ENCODE measurements at regions not wholly inside any gene's neighbourhood (a gene's known extent, or its start where the extent isn't known, plus 50 kb on each side); places are given as distances from the start of the nearest gene placed in this dataset.
"Not testable (repeated sequence)": the region's sequence is repeated elsewhere in the genome, so short reads cannot be mapped to it uniquely, and the experiment has no call there.

GRCh38 chr6:125623085-125623484 is 126.3 kb upstream of the HEY2 start:
- no peak overlapping the region for H3K27ac ChIP-seq (replicated peaks in 1 of 4)

DNA sequence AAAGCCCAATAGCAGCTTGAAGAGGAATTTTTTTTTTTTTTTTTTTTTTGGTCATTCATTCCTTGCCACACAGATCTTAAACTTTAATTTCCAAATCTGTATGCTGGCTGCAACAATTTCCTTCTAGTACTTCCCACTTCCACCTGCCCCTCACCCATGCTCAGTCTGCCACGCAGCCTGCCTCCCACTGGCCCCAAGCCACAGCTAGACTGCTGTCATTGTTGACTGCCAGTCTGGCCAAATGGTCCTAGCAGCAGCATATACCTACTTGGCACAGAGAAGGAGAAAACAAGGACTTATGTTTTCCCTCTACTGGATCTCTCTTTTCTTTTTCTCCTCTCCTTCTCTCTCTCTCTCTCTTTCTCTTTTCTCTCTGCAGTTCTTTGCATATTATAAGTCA is 118.3 kb upstream of the HEY2 start:
- no peaks in the 10 kb centered on the region for H3K9me3 ChIP-seq
- H3K27ac ChIP-seq (replicated peaks in 1 of 4): no peak overlapping the region
- intact Hi-C loops (cut with DNase I): no loop called here
- 56% methylated on average over 1 of the region's 1 CpG for WGBS
- DNase-seq (ENCODE audit: extremely low spot score): no peak
- no peaks in the 10 kb centered on the region for H3K36me3 ChIP-seq
- H3K4me3 ChIP-seq: no peak overlapping the region
- no peaks in the 10 kb centered on the region for H3K4me1 ChIP-seq
- no peak for TF ChIP-seq EP300 (IDR thresholded peaks at IDR 0.05)
- TF ChIP-seq, protein P1, sequence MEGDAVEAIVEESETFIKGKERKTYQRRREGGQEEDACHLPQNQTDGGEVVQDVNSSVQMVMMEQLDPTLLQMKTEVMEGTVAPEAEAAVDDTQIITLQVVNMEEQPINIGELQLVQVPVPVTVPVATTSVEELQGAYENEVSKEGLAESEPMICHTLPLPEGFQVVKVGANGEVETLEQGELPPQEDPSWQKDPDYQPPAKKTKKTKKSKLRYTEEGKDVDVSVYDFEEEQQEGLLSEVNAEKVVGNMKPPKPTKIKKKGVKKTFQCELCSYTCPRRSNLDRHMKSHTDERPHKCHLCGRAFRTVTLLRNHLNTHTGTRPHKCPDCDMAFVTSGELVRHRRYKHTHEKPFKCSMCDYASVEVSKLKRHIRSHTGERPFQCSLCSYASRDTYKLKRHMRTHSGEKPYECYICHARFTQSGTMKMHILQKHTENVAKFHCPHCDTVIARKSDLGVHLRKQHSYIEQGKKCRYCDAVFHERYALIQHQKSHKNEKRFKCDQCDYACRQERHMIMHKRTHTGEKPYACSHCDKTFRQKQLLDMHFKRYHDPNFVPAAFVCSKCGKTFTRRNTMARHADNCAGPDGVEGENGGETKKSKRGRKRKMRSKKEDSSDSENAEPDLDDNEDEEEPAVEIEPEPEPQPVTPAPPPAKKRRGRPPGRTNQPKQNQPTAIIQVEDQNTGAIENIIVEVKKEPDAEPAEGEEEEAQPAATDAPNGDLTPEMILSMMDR (IDR thresholded peaks at IDR 0.05): no peak
- no peak for TF ChIP-seq POLR2AphosphoS5 (IDR thresholded peaks at IDR 0.05)
- no peak for TF ChIP-seq POLR2A (IDR thresholded peaks at IDR 0.05; ENCODE audit: low read depth)
- H3K27me3 ChIP-seq: no peaks in the 10 kb centered on the region

More at GRCh38 chr6:125623085-125623484, 126.3 kb upstream of the HEY2 start:
- H3K9me3 ChIP-seq: no peaks in the 10 kb centered on the region
- H3K4me3 ChIP-seq: no peak overlapping the region
- TF ChIP-seq, protein P1 (IDR thresholded peaks at IDR 0.05): no peak
- TF ChIP-seq EP300 (IDR thresholded peaks at IDR 0.05): no peak
- no peak for TF ChIP-seq POLR2A (IDR thresholded peaks at IDR 0.05; ENCODE audit: low read depth)
- TF ChIP-seq POLR2AphosphoS5 (IDR thresholded peaks at IDR 0.05): no peak
- no peak for DNase-seq (ENCODE audit: extremely low spot score)
- intact Hi-C loops (cut with DNase I): no loop called here
- no peaks in the 10 kb centered on the region for H3K36me3 ChIP-seq
- H3K27me3 ChIP-seq: no peaks in the 10 kb centered on the region
- no peaks in the 10 kb centered on the region for H3K4me1 ChIP-seq

GRCh38 chr6:125636011-125636410 is 113.4 kb upstream of the HEY2 start:
- WGBS: 95% methylated on average over 2 of the region's 2 CpGs
- H3K27me3 ChIP-seq; intact Hi-C loops (cut with DNase I); DNase-seq (ENCODE audit: extremely low spot score); H3K4me1 ChIP-seq; H3K36me3 ChIP-seq; H3K4me3 ChIP-seq; H3K27ac ChIP-seq (replicated peaks in 1 of 4); H3K9me3 ChIP-seq: not testable (repeated sequence)

DNA sequence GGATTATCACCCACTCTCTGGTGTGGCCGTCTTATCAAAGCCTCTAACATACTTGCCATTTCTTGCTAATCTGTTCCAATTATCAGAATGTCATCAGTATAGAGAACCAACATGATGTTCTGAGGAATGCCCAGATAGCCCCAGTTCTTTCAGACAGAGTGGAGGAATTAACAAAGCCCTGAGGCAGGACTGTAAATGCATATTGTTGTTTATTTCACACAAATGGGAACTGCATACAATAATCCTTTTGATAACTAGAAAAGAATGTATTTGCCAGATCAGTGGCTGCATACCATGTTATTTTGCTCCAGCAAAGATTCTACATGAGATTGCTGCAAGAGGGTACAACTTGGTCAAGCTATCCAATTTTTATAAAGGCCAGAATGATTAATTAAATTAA is 112.8 kb upstream of the HEY2 start:
- no peak overlapping the region for H3K4me3 ChIP-seq
- WGBS: 92% methylated on average over 1 of the region's 1 CpG
- TF ChIP-seq POLR2AphosphoS5 (IDR thresholded peaks at IDR 0.05) (no peak), EP300 (IDR thresholded peaks at IDR 0.05) (no peak), POLR2A (IDR thresholded peaks at IDR 0.05; ENCODE audit: low read depth) (no peak)
- TF ChIP-seq, protein P1 (IDR thresholded peaks at IDR 0.05): no peak
- intact Hi-C loops (cut with DNase I): no loop called here
- no peaks in the 10 kb centered on the region for H3K27me3 ChIP-seq
- no peaks in the 10 kb centered on the region for H3K36me3 ChIP-seq
- H3K4me1 ChIP-seq: no peaks in the 10 kb centered on the region
- no peak overlapping the region for H3K27ac ChIP-seq (replicated peaks in 1 of 4)
- DNase-seq (ENCODE audit: extremely low spot score): no peak
- H3K9me3 ChIP-seq: no peaks in the 10 kb centered on the region

GRCh38 chr6:125637207-125637606 is 112.2 kb upstream of the HEY2 start:
- Histone ChIP-seq H3K27ac (replicated peaks in 1 of 4) (no peak overlapping the region), H3K27me3 (no peaks in the 10 kb centered on the region), H3K4me3 (no peak overlapping the region), H3K36me3 (no peaks in the 10 kb centered on the region), H3K9me3 (no peaks in the 10 kb centered on the region), H3K4me1 (no peaks in the 10 kb centered on the region)
- intact Hi-C loops (cut with DNase I): no loop called here
- WGBS: 83% methylated on average over 2 of the region's 2 CpGs
- no peak for TF ChIP-seq EP300 (IDR thresholded peaks at IDR 0.05)
- TF ChIP-seq POLR2A (IDR thresholded peaks at IDR 0.05; ENCODE audit: low read depth): no peak
- TF ChIP-seq, protein P1 (IDR thresholded peaks at IDR 0.05): no peak
- no peak for TF ChIP-seq POLR2AphosphoS5 (IDR thresholded peaks at IDR 0.05)
- no peak for DNase-seq (ENCODE audit: extremely low spot score)
